Hippocampal formation (tissue), 2 donors: ENCODE measurements at regions not wholly inside any gene's neighbourhood (a gene's known extent, or its start where the extent isn't known, plus 50 kb on each side); places are given as distances from the start of the nearest gene placed in this dataset.
"Not testable (repeated sequence)": the region's sequence is repeated elsewhere in the genome, so short reads cannot be mapped to it uniquely, and the experiment has no call there.

ENCODE experiments used
- DNase-seq, 2 donors: peaks; one replicate each; lab custom pipeline; 2025; lab: John Stamatoyannopoulos, UW

DNA sequence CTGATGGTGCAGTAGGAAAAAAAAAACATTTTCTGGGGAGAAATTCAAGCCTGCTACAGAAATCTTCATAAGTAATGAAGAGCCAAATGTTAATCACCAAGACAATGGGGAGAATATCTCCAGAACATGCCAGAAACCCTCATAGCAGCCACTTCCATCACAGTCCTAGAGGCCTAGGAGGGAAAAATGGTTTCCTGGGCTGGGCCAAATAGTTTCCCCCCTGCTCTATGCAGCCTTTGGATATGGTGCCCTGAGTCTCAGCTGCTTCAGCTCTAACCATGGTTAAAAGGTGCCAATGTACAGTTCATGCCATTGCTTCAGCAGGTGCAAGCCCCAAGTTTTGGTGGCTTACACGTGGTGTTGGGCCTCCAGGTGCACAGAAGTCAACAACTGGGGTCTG is 113.1 kb downstream of the ZNF648 start:
- DNase-seq = no peak

DNA sequence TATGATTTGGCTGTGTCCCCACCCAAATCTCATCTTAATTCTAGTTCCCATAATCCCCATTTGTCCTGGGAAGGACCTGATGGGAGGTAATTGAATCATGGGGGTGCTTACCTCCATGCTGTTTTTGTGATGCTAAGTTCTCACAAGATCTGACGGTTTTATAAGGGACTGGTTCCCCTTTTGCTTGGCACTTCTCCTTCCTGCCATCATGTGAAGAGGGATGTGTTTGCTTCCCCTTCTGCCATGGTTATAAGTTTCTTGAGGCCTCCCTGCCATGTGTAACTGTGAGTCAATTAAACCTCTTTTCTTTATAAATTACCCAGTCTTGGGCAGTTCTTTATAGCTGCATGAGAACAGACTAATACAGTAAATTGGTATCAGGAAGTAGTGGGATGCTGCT is 114.1 kb downstream of the ZNF648 start:
- no peak for DNase-seq

DNA sequence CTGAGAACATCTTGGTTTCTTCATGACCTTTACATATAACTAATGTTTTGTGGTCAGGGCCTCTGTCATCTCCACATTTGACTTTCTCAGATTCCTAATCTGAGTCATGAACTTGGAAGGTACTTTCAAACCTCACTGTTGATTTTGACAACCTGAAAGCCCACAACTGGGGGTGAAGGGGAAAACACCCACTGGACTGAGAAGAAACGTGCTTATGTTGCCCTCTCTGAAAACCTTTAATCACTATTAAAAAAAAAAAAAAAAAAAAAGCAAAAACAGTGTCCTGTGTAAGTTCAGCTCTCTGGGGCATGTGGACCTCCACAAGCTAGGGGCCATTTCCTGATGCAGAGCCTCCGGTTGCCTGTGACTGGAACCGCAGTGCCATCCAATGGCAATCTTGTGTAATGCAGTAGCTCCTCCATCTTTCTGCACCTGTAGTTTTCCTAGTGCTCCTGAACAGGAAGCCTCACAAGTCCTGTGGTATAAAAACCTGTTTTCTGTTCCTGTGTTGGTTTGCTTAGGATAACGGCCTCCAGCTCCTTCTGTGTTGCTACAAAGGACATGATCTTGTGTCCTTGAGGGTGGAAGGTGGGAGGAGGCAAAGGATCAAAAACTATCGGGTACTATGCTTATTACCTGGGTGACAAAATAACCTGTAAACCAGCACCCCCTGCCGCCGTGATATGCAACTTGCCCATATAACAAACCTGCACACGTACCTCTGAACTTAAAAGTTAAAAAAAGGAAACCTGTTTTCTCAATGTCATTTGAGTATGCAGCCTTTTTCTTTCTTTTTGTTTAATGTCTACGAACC is 124.5 kb downstream of the ZNF648 start:
- DNase-seq = peak; percentile 26 to 42

DNA sequence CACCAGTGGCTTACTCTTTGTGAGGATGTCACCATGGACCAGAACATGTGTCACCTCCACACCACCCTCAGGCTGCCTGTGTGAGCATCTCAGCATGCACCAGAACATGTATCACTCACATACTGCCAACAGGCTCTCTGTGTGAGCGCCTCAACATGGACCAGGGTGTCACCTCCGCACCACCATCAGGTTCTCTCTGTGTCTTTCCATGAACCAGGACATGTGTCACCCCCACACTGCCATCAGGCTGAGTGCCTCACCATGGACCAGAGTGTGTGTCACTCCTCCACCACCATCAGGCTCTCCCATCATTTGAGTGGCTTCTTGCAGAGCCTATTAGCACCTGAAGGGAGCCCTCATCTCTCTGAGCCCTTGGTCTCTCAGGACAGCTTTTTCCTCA is 125.2 kb downstream of the ZNF648 start:
- no peak for DNase-seq

DNA sequence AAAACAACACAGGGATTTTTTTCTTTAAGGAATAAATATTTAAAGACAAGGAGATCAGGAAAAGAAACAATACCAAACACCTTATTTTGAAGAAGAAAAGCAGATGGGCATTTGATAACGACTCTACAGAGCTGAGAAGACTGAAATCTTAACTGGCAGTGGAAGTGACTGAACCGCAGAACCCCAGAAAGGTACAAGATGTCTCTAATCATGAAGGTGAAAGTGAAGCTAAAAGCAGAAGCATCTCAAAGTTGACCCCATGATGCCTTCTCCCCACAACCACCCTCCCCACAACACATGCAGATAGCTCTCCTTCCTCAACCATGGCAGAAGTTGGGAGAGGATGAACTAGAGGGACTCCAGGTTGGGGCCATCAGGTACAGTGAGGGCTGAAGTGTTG is 129.6 kb downstream of the ZNF648 start:
- no peak for DNase-seq

DNA sequence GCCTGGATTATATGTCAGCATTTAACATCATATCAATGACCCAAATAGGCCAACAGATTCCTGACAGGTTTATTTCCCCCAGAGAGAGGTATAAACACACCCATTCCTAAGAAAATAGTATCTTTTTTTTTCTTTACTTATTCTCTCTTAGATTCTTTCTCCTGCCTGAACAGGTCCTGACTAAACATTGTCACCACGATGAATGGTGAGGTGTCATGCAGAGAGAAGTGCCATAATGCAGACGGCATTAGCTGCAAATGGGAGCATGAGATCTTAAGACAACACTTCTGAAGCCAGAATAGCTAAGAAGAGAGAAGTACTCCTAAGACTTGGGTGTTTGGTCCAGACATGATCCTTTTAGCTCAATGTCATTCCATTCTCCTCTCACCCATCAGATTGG is 131.3 kb downstream of the ZNF648 start:
- DNase-seq = no peak

DNA sequence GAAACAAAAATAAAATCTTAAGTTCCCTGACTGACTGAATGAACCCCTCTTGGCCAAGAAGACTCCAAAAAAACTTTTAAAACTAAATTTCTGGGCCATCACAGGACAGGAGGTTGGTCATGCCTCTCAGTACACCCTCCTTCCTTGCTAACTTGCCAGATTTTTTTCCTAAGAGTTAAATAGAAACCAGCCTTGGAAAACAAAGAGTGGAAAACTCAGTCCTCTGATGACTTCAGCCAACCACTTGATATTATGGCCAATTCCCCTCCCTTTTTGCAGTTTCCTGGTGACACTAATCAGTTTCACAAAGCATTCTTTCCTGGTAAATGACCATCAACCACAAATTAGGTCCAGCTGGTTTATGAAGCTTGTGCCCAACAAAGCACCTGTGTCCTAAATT is 134.8 kb downstream of the ZNF648 start:
- no peak for DNase-seq

DNA sequence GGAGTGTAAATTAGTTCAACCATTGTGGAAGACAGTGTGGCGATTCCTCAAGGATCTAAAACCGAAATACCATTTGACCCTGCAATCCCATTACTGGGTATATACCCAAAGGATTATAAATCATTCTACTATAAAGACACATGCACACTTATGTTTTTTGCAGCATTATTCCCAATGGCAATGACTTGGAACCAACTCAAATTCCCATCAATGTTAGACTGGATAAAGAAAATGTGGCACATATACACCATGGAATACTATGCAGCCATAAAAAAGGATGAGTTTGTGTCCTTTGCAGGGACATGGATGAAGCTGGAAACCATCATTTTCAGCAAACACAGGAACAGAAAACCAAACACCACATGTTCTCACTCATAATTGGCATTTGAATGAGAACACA is 137.5 kb downstream of the ZNF648 start:
- not testable (repeated sequence) for DNase-seq

DNA sequence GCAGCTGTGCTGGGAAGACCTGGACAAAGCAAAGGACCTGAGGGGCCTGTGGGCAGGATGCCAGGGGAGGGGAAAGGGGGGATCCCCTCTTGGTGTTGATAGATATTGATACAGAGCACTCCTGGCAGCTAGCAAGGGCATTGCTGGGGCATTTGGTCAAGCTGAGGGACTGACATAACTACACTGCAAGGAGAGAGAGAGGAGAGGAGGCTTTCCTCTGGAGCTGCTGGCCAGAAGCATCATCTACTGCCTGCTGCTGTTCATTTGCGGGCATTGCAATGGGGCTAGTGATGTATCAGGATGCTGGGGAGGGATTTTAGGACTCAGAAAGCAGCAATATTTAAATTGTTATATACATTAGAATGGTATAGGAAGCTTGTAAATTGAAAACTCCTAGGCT is 142.0 kb downstream of the ZNF648 start:
- DNase-seq = no peak

DNA sequence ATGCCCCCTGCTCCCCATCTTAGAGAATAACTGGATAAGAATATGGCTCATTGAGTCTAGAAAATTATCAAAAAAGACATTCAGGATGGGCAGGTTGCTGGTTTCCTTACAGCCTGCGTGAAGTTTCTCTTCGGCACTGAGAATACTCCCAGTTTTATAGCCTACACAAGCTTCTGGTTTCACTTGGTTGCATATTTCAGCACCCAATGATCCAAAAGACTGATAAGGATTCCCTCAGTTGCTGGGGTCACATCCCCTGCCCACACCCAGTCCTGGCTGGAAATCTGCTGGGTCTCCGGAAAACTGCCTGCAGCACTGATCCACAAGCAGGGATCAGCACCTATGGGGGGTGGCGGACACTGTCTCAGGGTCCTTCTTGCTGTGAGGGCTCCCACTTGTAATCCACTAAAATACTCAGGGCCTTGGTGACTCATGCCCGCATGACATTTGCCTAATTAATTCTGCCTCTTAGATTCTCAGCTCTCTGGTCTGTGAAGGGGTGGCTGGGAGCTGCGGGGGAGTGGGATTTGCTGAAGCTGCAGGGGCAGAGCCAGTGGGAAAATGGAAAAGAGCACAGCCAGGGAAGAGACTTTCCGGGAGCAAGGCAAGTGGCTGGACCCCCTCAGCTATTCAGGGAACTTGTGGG is 142.5 kb downstream of the ZNF648 start:
- DNase-seq = no peak

DNA sequence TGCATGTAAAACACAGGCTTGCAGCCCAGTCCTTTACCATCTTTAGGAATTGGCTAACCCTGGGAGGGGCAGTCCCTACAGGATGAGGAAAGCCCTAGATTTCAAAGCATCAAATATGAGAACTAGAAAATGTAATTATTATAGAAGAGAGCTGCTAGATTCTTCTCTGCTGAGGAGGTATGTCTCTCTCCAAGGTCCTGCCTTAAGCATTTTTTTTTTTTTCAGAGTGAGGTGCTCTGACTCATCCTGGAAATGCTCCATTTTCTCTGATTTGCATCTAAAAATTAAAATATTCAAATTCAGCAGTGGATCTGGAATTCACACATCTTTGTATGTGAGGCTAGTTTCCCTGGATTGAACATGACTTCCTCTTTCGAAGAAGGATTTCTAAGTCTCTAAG is 149.8 kb downstream of the ZNF648 start:
- DNase-seq = no peak

DNA sequence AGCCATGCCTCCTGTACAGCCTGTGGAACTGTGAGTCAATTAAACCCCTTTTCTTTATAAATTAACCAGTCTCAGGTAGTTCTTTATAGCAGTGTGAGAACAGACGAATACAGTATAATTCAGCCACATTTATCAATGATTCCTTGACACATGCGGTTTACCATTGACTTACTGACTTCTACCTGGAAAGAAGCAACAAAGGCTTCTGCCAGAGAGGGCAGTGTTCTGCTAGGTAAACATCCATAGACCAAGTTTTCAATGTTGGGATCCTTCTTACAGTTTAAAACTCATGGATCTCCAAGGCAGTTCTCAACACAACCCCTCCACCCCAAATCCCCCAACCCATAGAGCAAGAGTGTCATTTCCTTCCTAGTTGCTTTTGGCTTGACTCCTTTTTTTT is 150.6 kb downstream of the ZNF648 start:
- no peak for DNase-seq

DNA sequence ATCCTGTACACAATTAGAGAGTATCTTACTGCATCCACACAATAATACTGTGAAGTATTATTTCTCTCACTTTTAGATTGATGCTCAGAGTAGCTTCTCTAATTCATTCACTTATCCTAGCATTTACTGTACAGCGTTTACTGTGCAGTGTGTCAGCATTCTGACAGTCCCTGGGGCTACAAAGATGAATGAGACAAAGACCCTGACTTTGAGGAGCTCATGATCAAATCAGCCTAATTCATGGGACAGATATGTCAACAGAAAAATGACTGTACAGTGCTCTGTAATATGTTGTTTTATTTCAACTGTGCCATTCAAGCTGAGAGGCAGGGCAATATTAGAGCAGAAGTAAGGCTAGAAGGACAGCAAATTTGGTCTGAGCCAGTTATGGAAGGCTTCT is 152.5 kb downstream of the ZNF648 start:
- no peak for DNase-seq

DNA sequence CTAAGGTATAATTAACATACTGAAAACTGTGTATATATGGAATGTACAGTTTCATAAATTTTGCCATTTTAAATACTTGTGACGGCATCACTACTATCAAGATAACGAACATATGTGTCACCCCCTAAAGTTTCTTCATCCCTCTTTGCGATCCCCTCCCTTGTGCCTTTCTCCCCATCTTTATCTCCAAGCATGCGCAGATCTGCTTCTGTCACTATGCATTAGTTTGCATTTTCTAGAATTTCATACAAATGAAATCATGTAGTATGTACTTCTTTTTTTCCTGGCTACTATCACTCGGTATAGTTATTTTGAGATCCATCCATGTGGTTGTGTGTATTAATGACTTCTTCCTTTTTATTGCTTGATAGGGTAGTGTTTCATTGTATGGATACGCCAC is 154.9 kb downstream of the ZNF648 start:
- no peak for DNase-seq

DNA sequence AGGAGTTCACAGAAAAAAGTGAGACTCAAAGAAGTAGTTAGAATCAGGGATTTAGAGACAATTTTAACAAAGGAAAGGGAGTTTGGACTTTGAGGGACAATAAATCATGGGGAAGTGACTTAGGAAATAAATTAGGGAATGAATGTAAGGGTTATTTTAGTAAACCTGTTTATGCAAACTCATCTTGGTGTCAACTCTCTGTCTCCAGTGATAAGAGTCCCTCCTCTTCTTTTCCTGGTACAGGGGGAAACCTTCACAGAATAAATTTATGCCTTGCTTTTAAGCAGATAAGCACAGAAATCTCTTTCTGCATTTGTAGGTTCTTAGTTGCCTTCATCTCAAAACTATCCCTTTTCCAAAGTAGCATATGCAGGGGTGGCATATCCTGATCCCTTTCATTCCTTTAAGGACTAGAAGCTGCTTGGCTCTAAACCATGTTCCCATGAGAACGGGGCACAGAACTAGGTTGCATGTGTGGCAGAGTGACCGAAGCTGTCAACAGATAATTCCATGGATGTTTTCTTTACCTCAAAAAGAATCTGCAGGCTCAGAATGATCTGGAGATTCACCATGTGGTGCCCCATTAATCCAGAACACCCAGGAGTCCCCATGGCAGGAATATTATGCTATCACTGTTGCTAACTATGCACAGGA is 155.4 kb downstream of the ZNF648 start:
- DNase-seq = no peak

DNA sequence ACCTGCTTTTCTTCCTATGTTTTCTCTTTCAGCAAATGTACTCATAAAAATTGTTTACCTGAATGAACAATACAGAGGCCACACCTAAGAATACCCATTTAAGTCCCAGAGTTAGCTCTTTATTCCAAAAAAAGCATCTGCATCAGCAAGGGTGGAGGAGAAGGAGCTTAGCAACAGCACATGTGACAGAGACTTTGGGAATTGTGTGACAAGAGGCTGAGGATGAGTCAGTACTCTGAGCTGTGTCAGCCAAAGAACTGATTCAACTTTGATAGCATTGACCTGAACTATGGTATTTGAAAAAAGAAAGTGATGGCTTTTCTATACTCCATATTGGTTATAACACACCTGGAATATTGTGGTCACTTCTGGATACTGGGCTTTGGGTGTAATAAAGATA is 162.7 kb downstream of the ZNF648 start:
- no peak for DNase-seq

DNA sequence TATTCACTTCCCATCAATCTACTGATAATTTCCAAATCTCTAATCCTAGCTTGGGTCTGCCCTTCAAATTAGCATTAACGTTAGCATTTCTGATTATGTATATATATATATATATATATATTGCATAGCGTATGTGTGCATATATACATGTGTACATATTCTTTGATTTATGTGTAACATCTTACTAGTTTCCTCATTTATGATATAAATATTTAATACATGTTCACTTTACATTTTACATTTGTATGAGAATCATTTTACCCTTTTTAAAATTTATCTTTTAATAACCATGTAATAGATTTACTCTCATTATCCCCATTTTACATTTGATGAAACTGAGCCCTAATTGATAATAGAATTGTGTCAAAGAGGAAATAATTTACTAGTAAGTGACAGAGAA is 164.7 kb downstream of the ZNF648 start:
- DNase-seq = no peak

DNA sequence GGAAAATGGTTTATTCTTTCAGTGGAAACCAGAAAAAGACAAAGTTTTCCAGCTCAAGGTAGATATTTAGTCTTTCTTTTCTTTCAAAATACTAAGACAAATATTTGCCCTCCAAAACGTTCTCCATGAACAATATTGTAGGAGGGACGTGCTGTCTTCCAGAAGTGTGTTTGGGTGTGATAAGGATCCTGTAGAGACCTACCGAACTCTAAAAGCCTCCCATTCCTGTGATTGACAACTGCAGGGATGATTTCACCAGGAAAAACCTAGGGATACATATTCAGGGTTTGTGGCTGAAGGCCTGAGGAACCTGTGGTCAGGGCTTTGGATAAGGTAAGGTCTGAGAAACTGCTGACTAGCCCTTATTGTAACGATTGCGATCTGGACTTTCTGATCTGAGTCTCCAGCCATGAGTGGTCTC is 167.1 kb downstream of the ZNF648 start:
- no peak for DNase-seq

DNA sequence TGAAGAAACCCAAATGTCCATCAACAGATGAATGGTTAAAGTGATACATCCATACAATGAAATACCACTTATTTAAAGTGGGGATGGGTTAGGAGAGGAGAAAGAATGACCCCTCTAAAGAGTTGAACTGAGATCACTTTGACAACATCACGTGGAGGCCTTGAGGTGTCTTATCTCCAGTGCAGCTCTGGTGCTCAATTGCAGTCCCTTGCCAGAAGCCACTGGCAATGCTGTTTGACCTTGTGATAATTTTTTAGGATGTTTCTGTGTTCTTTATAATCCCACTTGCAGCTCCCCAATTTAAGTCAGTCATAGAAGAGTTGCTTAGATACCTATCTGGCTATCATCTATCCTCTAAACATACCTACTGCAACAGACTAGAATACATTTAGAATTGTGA is 167.6 kb downstream of the ZNF648 start:
- DNase-seq = no peak

DNA sequence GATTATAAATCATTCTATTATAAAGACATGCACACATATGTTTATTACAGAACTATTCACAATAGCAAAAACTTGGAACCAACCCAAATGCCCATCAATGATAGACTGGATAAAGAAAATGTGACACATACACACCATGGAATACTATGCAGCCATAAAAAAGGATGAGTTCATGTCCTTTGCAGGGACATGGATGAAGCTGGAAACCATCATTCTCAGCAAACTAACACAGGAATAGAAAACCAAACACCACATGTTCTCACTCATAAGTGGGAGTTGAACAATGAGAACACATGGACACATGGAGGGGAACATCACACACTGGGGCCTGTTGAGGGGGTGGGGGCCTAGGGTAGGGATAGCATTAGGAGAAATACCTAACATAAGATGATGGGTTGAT is 168.4 kb downstream of the ZNF648 start:
- not testable (repeated sequence) for DNase-seq

DNA sequence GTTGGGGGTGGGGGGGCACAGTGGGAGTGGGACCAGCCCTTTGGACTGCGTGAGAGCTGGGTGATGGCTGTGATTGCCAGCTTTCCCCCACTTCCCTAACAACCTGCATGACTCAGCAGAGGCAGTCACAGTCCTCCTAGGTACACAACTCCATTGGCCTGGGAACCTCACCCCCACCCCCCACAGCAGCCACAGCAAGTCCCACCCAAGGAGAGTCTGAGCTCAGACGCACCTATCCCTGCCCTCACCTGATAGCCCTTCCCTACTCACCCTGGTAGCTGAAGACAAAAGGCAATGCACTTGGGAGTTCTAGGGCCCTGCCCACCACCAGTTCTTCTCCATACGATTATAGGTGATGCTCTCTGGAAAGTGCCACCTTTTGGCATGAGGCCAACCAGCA is 188.9 kb downstream of the ZNF648 start:
- no peak for DNase-seq

DNA sequence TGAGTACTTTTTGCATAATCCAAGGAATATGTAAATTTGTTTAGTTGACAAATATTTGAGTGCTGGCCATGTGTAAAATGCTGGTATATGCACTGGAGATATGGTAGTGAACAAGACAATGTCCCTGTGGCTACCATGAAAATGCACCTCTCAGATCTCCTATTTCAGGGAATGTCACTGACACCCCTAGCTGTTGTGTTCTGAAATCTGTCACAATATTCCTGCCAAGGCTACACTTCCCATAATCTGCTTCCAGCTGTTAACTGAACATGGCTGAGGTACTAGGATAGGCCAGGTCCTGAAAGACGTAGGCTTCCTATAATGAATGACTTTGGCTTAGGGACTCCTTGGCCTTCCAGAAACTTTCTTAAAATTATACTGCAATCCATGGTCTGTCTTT is 197.8 kb downstream of the ZNF648 start:
- no peak for DNase-seq

DNA sequence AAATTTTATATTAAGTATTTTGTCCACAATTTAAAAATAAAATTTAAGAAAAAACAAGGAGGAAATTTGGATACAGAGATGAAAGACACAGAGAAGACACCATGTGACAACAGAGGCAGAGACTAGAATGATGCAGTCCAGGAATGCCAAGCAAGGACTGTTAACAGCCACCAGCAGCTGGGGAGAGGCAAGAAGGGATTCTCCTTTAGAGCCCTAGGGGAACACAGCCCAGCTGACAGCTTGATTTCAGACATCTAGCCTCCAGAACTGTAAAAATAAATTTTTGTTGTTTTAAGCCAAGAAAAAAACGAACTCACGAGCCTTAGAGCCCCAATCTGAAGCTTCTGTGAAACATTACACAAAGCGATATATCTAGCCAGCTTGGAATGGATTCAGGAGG is 198.5 kb downstream of the ZNF648 start:
- no peak for DNase-seq
